GM23248 (cell line): ENCODE measurements at regions not wholly inside any gene's neighbourhood (a gene's known extent, or its start where the extent isn't known, plus 50 kb on each side); places are given as distances from the start of the nearest gene placed in this dataset.

Experiments
- EZH2 ChIP-seq: fragments of 200-600 bp; sonication (generic); IDR thresholded peaks from 2 replicates; pipeline ENCODE4 v1.6.1; 2018; ENCODE audit warnings: antibody characterized with exemption, mild to moderate bottlenecking; ENCODE audit not compliant: insufficient read depth, poor library complexity, severe bottlenecking
- EZH2phosphoT487 ChIP-seq: fragments of 200-600 bp; sonication (generic); IDR thresholded peaks from 2 replicates; pipeline ENCODE4 v1.6.1; 2018; ENCODE audit warnings: antibody characterized with exemption, moderate library complexity, mild to moderate bottlenecking, low read depth; ENCODE audit not compliant: insufficient read depth

DNA sequence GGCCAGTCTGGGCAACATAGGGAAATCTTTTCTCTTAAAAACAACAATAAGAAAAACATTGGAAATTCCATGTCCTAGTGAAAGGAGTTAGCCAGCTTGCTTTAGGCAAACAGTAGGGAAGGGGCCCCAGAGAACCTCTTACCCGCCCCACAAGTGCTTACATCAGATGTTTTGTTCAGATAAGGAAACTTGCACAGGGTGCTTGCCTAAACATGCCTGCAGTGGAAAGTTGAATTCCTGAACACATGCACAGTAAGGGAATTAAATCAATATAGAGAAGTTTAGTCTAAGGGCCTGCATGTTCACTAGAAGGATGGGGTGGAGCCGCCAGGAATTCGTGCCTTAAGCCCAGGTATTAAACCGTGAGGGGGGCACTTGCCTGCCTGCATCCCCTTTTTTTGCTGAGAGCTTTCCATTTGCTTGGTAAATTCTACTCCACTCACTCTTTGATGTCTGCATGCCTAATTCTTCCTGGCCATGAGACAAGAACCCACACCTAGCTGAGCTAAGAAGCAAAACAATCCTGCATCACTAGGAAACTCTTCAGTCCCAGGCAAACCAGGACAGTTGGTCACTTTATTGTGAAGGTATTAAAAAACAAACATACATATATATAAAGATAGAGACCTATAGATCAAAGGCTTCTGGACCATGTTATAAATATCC is 499.0 kb downstream of the SIPA1L2 start:
- TF ChIP-seq EZH2, result no peak
- no peak for TF ChIP-seq EZH2phosphoT487
